ENCODE measurements at regions not wholly inside any gene's neighbourhood (a gene's known extent, or its start where the extent isn't known, plus 50 kb on each side); places are given as distances from the start of the nearest gene placed in this dataset.

GRCh38 chr6:14212020-14212419, 94.4 kb downstream of the CD83 start:
- TF ChIP-seq CTCF (conservative IDR thresholded peaks at IDR 0.05; ENCODE audit: low read depth in 2 of 2) = no peak
- no peak for TF ChIP-seq EZH2 (IDR thresholded peaks at IDR 0.05; ENCODE audit: low read depth, unreplicated experiment)
- no peak for TF ChIP-seq CREB1 (CRISPR knock-in tag; IDR thresholded peaks at IDR 0.05; ENCODE audit: low read depth)
- no peak for TF ChIP-seq POLR2AphosphoS5 (IDR thresholded peaks at IDR 0.05; ENCODE audit: low read depth)
- TF ChIP-seq EZH2phosphoT487 (IDR thresholded peaks at IDR 0.05; ENCODE audit: unreplicated experiment) = no peak
- TF ChIP-seq JUNB (IDR thresholded peaks at IDR 0.05; ENCODE audit: unreplicated experiment) = no peak
- no peak for TF ChIP-seq NANOG (IDR thresholded peaks at IDR 0.05; ENCODE audit: borderline replicate concordance)
- TF ChIP-seq REST (IDR thresholded peaks at IDR 0.05; ENCODE audit: unreplicated experiment) = no peak
- no peak for TF ChIP-seq ZNF114 (CRISPR knock-in tag; IDR thresholded peaks at IDR 0.05)
- no peak for TF ChIP-seq ZNF462 (CRISPR knock-in tag; IDR thresholded peaks at IDR 0.05)
- no peak for TF ChIP-seq ZNF331 (CRISPR knock-in tag; IDR thresholded peaks at IDR 0.05; ENCODE audit: low read depth)
- TF ChIP-seq ETS1 (IDR thresholded peaks at IDR 0.05) = no peak
